ENCODE measurements at regions not wholly inside any gene's neighbourhood (a gene's known extent, or its start where the extent isn't known, plus 50 kb on each side); places are given as distances from the start of the nearest gene placed in this dataset.

DNA sequence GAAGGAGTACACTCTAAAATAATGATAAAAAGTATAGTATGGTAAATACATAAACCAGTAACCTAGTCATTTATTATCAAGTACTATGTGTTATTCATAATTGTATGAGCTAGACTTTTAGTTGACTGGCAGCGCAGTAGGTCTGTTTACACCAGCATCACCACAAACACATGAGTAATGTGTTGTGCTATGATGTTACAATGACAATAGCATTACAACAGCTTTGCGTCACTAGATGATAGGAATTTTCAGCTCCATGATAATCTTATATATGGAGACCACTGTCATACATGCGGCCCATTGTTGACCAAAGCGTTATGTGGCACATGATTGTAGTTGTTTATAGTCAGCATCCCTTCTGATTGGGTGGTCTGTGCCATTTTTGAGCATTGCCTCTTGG lies 138.9 kb upstream of the UBE2E1 start:
- no peaks in the 10 kb centered on the region for H3K36me3 Mint-ChIP-seq
- H3K4me1 Mint-ChIP-seq, result no peaks in the 10 kb centered on the region
- H3K36me3 ChIP-seq (ENCODE audit: control insufficient read depth, insufficient read depth, low read length), result no peaks in the 10 kb centered on the region
- no peaks in the 10 kb centered on the region for H3K4me1 ChIP-seq (ENCODE audit: control insufficient read depth, insufficient read depth, low read length, poor library complexity, severe bottlenecking)
- H3K27ac ChIP-seq (ENCODE audit: insufficient read depth, low read length, poor library complexity, severe bottlenecking), result no peak overlapping the region
- no peaks in the 10 kb centered on the region for H3K9me3 ChIP-seq (ENCODE audit: control insufficient read depth in 2 of 2, low read length in 2 of 2)
- H3K27me3 Mint-ChIP-seq, result peaks cover 10% of the 10 kb centered on the region
- H3K4me3 ChIP-seq (ENCODE audit: low read depth, low read length), result no peak overlapping the region
- ATAC-seq (ENCODE audit: low read depth in 2 of 2) (no peak), DNase-seq (no peak)
- no peak overlapping the region for H3K4me3 Mint-ChIP-seq
- peaks cover 0 to 3% (median 0%) of the 10 kb centered on the region in 7 donors for H3K9me3 Mint-ChIP-seq
- H3K27ac Mint-ChIP-seq, result no peak overlapping the region
- no peaks in the 10 kb centered on the region for H3K27me3 ChIP-seq (ENCODE audit: control insufficient read depth, insufficient read depth, low read length)

DNA sequence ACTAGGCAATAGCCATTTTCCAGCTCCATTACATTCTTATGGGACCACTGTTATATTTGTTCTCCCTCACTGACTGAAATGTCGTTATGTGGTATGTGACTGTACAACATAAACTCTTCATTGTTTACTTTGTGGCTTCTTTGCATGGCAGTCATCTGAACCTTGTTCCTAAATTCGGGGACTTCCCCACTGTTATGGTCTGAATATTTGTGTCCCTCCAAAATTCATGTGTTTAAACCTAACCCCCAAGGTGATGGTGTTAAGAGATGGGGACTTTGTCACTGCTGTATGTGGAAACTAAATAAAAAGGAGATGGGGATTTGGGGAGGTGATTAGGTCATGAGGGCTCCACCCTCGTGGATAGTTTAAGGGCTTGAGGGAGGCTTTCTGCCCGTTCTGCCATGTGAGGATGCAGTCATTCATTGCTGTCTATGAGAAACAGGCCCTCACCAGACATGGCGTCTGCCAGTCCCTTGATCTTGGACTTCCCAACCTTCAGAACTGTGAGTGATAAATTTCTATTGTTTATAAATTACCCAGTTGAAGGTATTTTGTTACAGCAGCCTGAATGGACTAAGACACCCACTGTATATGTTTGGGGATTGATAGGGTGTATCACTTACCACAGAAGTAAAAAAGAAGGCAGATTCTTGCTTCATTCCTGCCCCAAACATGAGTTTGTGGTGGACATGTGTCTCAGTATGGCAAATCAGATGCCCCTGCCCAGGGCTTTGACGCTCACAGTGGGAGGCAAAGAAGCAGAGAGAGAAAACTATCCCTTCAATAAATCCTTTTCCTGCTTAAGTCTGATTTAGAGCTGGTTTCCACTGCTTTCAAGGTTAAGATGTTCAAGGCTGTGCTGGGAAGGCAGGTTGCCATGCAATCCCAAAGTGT lies 138.0 kb upstream of the UBE2E1 start:
- H3K4me3 ChIP-seq (ENCODE audit: low read depth, low read length), result no peak overlapping the region
- no peak for DNase-seq
- no peak overlapping the region for H3K27ac ChIP-seq (ENCODE audit: insufficient read depth, low read length, poor library complexity, severe bottlenecking)
- no peaks in the 10 kb centered on the region for H3K4me1 ChIP-seq (ENCODE audit: control insufficient read depth, insufficient read depth, low read length, poor library complexity, severe bottlenecking)
- H3K4me3 Mint-ChIP-seq, result no peak overlapping the region
- peaks cover 5% of the 10 kb centered on the region for H3K27me3 Mint-ChIP-seq
- no peaks in the 10 kb centered on the region for H3K9me3 ChIP-seq (ENCODE audit: control insufficient read depth in 2 of 2, low read length in 2 of 2)
- no peaks in the 10 kb centered on the region for H3K27me3 ChIP-seq (ENCODE audit: control insufficient read depth, insufficient read depth, low read length)
- no peak overlapping the region for H3K27ac Mint-ChIP-seq
- peaks cover 0 to 3% (median 0%) of the 10 kb centered on the region in 7 donors for H3K9me3 Mint-ChIP-seq
- no peaks in the 10 kb centered on the region for H3K4me1 Mint-ChIP-seq
- H3K36me3 ChIP-seq (ENCODE audit: control insufficient read depth, insufficient read depth, low read length), result no peaks in the 10 kb centered on the region
- no peaks in the 10 kb centered on the region for H3K36me3 Mint-ChIP-seq
- ATAC-seq (ENCODE audit: low read depth in 2 of 2), result no peak

DNA sequence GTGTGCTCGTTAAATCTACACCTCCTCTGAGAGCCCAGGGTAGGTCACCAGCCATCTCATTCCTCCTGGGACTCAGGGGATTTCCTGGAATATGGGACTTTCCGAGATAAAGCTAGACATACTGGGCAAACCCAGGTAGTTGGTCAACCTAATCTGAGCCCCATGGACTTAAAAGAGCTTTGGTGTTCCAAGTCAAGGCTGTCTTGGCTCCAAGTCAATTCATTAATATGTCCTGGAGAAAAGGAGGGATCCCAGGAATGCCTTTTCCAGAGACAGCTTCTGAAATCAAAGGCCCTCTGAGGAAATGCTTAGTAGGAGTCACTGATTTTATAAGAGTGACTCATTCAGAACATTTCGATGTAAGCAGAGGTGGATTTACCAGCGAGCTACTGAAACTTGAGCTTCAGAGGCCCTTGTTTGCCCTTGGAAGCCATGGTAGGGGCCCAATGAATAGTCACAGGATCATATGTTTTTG lies 137.3 kb upstream of the UBE2E1 start:
- DNase-seq, result no peak
- Mint-ChIP-seq H3K27ac (no peak overlapping the region), H3K27me3 (peaks cover 5% of the 10 kb centered on the region), H3K4me1 (no peaks in the 10 kb centered on the region), H3K9me3 (peaks cover 0 to 3% (median 0%) of the 10 kb centered on the region in 7 donors), H3K4me3 (no peak overlapping the region), H3K36me3 (no peaks in the 10 kb centered on the region)
- Histone ChIP-seq H3K4me1 (ENCODE audit: control insufficient read depth, insufficient read depth, low read length, poor library complexity, severe bottlenecking) (no peaks in the 10 kb centered on the region), H3K4me3 (ENCODE audit: low read depth, low read length) (no peak overlapping the region), H3K27ac (ENCODE audit: insufficient read depth, low read length, poor library complexity, severe bottlenecking) (no peak overlapping the region), H3K9me3 (ENCODE audit: control insufficient read depth in 2 of 2, low read length in 2 of 2) (no peaks in the 10 kb centered on the region), H3K27me3 (ENCODE audit: control insufficient read depth, insufficient read depth, low read length) (no peaks in the 10 kb centered on the region), H3K36me3 (ENCODE audit: control insufficient read depth, insufficient read depth, low read length) (no peaks in the 10 kb centered on the region)
- ATAC-seq (ENCODE audit: low read depth in 2 of 2), result no peak

DNA sequence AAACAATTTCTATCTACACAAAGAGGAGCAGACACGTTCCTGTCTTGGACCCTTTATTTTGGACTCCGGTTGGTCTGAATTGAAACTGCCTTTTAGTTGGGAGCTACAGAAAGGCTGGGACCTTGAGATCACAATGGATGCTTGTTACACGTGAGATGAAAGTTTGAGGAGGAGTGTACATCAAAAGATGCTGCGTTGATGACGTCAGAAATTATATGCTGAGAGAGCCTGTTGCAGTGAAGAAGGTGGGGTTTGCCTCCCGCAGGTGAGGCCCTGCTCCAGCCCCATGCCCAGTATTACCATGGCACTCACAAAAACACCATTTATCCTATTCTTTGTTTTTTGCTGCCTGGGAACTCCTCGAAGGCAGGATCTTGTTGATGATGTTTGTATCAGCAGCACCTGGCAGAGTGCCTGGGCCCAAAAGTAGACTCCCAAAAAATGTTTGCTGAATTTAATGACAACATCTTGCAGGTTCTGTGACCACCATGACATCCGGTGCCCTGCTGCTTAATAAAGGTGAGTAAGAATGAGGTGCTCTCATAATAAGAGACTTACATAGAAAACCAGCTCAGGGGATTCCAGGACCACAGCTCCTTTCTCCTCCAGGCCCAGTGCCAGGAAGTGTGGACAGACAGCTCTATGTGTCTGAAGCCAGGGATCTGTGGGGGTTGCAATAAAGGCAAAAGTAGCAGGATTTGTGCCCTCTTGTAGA lies 136.1 kb upstream of the UBE2E1 start:
- H3K36me3 ChIP-seq (ENCODE audit: control insufficient read depth, insufficient read depth, low read length), result no peaks in the 10 kb centered on the region
- Mint-ChIP-seq H3K9me3 (no peaks in the 10 kb centered on the region), H3K27ac (peak overlapping the region in 1 of 3 donors; percentile 86), H3K36me3 (no peaks in the 10 kb centered on the region), H3K4me3 (no peak overlapping the region), H3K4me1 (no peaks in the 10 kb centered on the region), H3K27me3 (peaks cover 5% of the 10 kb centered on the region)
- no peak overlapping the region for H3K4me3 ChIP-seq (ENCODE audit: low read depth, low read length)
- H3K4me1 ChIP-seq (ENCODE audit: control insufficient read depth, insufficient read depth, low read length, poor library complexity, severe bottlenecking), result no peaks in the 10 kb centered on the region
- DNase-seq (no peak), ATAC-seq (ENCODE audit: low read depth in 2 of 2) (no peak)
- H3K27me3 ChIP-seq (ENCODE audit: control insufficient read depth, insufficient read depth, low read length), result no peaks in the 10 kb centered on the region
- H3K9me3 ChIP-seq (ENCODE audit: control insufficient read depth in 2 of 2, low read length in 2 of 2), result no peaks in the 10 kb centered on the region
- no peak overlapping the region for H3K27ac ChIP-seq (ENCODE audit: insufficient read depth, low read length, poor library complexity, severe bottlenecking)

DNA sequence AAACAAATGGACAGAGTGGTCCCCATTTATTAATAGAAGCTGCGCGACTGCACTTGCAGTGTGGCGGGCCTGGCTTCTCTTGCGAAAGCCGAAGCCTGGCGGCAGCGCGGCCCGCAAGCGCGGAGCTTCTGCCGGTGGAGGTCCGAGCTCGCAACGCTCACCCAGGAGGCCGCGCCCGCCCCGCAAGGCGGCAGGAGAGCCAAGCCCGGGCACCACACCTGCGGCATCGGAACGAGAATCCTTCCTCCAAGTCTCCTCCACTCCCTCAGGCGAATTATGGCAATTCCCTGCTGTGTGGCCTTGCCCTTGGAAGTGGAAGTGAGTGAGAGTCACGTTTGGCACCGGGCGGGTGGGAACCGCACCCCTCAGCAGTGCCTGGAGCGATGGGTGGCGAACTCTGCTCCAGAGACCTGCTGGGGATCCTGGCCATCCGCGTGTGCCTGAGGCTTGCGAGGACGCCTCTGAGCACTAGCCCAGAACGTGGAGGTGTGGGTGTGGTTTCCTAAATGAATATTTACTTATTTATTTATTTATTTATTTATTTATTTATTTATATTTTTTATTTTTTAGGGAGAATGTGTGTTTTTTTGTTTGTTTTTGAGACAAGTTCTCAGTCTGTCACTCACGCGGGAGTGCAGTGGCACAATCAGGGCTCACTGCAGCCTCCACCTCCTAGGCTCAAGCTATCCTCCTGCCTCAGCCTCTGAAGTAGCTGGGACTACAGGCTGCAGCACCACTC lies 133.7 kb upstream of the UBE2E1 start:
- Mint-ChIP-seq H3K4me1 (no peaks in the 10 kb centered on the region), H3K36me3 (no peaks in the 10 kb centered on the region), H3K4me3 (no peak overlapping the region), H3K27me3 (peaks cover 2% of the 10 kb centered on the region), H3K9me3 (no peaks in the 10 kb centered on the region), H3K27ac (no peak overlapping the region)
- Histone ChIP-seq H3K36me3 (ENCODE audit: control insufficient read depth, insufficient read depth, low read length) (no peaks in the 10 kb centered on the region), H3K9me3 (ENCODE audit: control insufficient read depth in 2 of 2, low read length in 2 of 2) (no peaks in the 10 kb centered on the region), H3K27me3 (ENCODE audit: control insufficient read depth, insufficient read depth, low read length) (no peaks in the 10 kb centered on the region), H3K4me3 (ENCODE audit: low read depth, low read length) (no peak overlapping the region), H3K27ac (ENCODE audit: insufficient read depth, low read length, poor library complexity, severe bottlenecking) (no peak overlapping the region), H3K4me1 (ENCODE audit: control insufficient read depth, insufficient read depth, low read length, poor library complexity, severe bottlenecking) (no peaks in the 10 kb centered on the region)
- DNase-seq, result no peak
- no peak for ATAC-seq (ENCODE audit: low read depth in 2 of 2)

DNA sequence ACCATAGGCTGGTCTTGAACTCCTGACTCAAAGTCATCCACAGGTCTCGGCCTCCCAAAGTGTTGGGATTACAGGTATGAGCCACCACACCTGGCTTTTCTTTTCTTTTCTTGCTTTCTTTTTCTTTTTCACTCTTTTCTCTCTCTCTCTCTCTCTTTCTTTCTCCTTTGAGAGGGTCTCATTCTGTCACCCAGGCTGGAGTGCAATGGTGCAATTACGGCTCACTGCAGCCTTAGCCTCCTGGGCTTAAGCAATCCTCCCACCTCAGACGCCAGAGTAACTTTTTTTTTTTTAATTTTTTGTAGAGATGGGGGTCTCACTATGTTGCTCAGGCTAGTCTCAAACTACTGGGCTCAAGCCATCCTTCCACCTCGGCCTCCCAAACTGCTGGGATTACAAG lies 133.1 kb upstream of the UBE2E1 start:
- Mint-ChIP-seq H3K36me3 (no peaks in the 10 kb centered on the region), H3K27ac (peak overlapping the region in 1 of 3 donors; percentile 7), H3K4me1 (no peaks in the 10 kb centered on the region), H3K27me3 (no peaks in the 10 kb centered on the region), H3K4me3 (no peak overlapping the region), H3K9me3 (no peaks in the 10 kb centered on the region)
- Histone ChIP-seq H3K27ac (ENCODE audit: insufficient read depth, low read length, poor library complexity, severe bottlenecking) (no peak overlapping the region), H3K36me3 (ENCODE audit: control insufficient read depth, insufficient read depth, low read length) (no peaks in the 10 kb centered on the region), H3K4me1 (ENCODE audit: control insufficient read depth, insufficient read depth, low read length, poor library complexity, severe bottlenecking) (no peaks in the 10 kb centered on the region), H3K4me3 (ENCODE audit: low read depth, low read length) (no peak overlapping the region), H3K27me3 (ENCODE audit: control insufficient read depth, insufficient read depth, low read length) (no peaks in the 10 kb centered on the region), H3K9me3 (ENCODE audit: control insufficient read depth in 2 of 2, low read length in 2 of 2) (no peaks in the 10 kb centered on the region)
- no peak for ATAC-seq (ENCODE audit: low read depth in 2 of 2)
- DNase-seq, result no peak

DNA sequence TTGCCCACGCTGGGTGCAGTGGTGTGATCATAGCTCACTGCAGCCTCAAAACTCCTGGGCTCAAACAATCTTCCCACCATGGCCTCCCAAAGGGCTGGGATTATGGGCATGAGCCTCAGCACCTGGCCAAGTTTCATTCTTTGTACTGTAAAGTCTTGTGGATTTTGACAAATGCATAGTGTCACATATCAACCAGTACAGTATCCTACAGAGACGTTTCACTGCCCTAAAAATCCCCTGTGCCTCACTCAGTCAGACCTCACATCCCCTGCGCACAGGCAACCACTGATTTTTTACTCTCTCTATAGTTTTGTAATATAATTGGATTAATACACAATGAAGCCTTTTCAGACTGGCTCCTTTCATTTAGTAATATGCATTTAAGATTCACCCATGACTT lies 130.7 kb upstream of the UBE2E1 start:
- ATAC-seq (ENCODE audit: low read depth in 2 of 2) (no peak), DNase-seq (no peak)
- no peak overlapping the region for H3K4me3 ChIP-seq (ENCODE audit: low read depth, low read length)
- Mint-ChIP-seq H3K36me3 (no peaks in the 10 kb centered on the region), H3K4me3 (no peak overlapping the region), H3K27ac (no peak overlapping the region), H3K4me1 (no peaks in the 10 kb centered on the region), H3K27me3 (no peaks in the 10 kb centered on the region), H3K9me3 (no peaks in the 10 kb centered on the region)
- no peaks in the 10 kb centered on the region for H3K27me3 ChIP-seq (ENCODE audit: control insufficient read depth, insufficient read depth, low read length)
- no peaks in the 10 kb centered on the region for H3K9me3 ChIP-seq (ENCODE audit: control insufficient read depth in 2 of 2, low read length in 2 of 2)
- H3K27ac ChIP-seq (ENCODE audit: insufficient read depth, low read length, poor library complexity, severe bottlenecking), result no peak overlapping the region
- no peaks in the 10 kb centered on the region for H3K36me3 ChIP-seq (ENCODE audit: control insufficient read depth, insufficient read depth, low read length)
- no peaks in the 10 kb centered on the region for H3K4me1 ChIP-seq (ENCODE audit: control insufficient read depth, insufficient read depth, low read length, poor library complexity, severe bottlenecking)
